Amygdala (tissue), 56 donors: ENCODE measurements at regions not wholly inside any gene's neighbourhood (a gene's known extent, or its start where the extent isn't known, plus 50 kb on each side); places are given as distances from the start of the nearest gene placed in this dataset.

Source experiments
- DNase-seq, 56 donors: peaks; one replicate each; lab custom pipeline; 2025; lab: John Stamatoyannopoulos, UW

- DNase-seq: no peak
Measured at GRCh38 chr2:13919981-13920382, 712.5 kb upstream of the LRATD1 start.

- DNase-seq: no peak
Measured at GRCh38 chr2:13921245-13921644, 711.3 kb upstream of the LRATD1 start.

- no peak for DNase-seq
Measured at GRCh38 chr2:13923823-13924222, 708.7 kb upstream of the LRATD1 start.

GRCh38 chr2:13942111-13942510 is 690.4 kb upstream of the LRATD1 start:
- no peak for DNase-seq

DNA sequence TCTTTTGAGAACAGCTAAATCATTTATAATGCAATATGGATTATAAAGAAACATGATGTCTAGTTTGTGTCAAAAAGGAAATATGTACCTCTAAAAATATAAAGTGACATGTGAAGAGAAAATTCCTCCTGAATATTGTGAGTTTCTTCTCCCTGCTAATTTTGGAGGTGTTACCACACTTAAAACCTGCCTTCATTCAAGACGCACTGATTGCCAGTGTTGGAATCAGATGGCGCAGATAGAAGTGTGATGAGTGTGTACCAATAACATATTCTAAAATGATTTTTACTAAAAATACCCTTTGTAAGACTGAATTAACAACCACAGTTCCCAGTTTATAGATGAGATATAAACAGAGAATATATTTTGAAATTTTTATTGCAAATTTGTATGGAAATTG is 681.8 kb upstream of the LRATD1 start:
- DNase-seq: no peak

GRCh38 chr2:13968811-13969210 is 663.7 kb upstream of the LRATD1 start:
- no peak for DNase-seq

- DNase-seq: no peak
Measured at GRCh38 chr2:13986119-13986720, 646.3 kb upstream of the LRATD1 start.

- DNase-seq: no peak
Measured at GRCh38 chr2:13996527-13996926, 636.0 kb upstream of the LRATD1 start.

DNA sequence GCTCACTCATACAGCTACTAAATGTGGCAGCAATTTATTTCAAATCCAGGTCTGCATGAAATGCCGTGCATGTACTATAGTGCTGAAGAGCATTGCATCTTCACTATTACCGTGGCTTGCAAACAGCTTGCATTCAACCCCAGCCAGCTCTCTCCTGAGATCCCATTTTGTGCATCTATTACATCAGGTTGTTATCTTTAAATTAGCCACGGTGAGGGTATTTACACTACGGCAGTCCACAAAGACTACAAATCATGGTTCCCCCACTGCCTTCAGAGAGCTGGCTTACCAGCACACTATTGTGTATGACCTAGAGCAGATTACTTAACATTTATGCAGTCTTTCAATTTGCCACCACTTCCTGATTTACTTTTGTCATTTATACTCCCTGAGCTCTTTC is 621.3 kb upstream of the LRATD1 start:
- DNase-seq: no peak

- DNase-seq: no peak
Measured at GRCh38 chr2:14015113-14015630, 617.3 kb upstream of the LRATD1 start.

- DNase-seq: no peak
Measured at GRCh38 chr2:14016289-14016955, 616.1 kb upstream of the LRATD1 start.

DNA sequence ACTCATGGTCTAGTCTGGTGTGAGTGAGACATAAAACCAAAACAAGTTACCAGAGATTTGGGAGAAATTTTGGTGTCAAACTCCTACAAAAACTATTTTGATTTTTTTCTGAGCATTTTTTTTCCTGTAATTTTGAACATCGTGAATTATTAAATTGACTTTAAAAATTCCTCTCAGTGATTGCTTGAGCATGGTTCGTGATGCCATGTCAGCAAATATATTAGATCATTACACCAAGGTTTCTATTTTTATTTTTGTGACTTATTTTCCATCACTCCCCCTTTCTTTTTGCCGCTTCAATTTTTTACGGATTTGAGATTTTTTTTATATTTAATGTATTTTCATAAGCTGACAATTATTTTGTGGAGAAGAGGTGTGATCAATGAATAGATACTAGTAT is 613.9 kb upstream of the LRATD1 start:
- DNase-seq: no peak

DNA sequence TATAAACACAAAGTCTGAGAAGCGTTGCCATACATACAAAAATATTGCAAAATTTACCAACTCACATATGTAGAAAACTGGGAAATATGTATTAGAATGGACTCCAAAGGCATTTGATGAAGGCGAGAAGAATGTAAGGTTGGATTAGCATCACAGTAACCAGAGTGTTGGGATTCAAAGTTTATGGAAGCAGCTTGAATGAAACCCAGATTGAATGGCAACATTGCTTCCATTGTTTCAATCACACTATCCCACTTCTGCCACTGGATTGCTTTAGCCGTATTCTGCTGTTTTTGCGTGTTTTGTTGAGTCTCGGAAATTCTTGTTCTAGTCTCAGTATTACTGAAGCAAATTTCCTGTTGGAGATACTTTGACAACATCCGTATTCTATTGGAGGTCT is 609.0 kb upstream of the LRATD1 start:
- no peak for DNase-seq

DNA sequence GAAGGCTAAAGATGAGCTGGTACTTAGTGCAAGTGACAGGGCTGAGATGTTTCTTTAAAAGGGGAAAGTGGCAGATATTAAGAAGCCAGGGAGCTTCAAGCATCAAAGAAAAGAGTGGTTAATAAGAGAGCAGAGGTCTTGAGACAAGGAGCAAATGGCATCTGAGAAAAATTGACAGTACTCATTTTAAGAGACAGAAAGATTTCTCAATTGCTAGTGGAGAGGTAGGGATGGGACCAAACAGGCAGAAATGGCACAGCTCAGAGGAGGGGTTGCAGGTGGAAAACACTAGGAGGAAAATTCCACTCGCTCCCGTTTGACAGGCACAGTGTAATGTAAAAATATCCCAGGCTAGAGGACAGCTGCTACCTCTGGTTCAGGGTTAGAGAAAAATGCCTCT is 593.4 kb upstream of the LRATD1 start:
- DNase-seq: no peak

DNA sequence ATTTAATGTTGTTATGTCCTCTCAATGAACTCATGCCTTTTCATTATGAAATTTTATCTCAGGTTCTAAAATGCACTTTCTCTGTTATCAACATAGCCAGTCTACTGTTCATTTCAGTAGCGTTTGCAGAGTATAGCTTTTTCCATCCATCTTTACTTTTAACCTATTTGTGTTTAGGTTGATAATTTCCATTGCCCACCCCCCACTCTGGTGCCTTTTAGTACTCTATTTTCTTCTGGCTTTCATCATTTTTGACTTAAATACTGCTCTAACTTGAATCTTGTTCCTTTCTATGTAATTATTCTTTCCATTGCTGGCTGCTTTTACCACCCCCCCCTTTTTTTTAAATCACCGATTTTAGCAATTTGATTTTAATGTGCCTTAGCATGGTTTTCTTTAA is 585.0 kb upstream of the LRATD1 start:
- DNase-seq: no peak

DNA sequence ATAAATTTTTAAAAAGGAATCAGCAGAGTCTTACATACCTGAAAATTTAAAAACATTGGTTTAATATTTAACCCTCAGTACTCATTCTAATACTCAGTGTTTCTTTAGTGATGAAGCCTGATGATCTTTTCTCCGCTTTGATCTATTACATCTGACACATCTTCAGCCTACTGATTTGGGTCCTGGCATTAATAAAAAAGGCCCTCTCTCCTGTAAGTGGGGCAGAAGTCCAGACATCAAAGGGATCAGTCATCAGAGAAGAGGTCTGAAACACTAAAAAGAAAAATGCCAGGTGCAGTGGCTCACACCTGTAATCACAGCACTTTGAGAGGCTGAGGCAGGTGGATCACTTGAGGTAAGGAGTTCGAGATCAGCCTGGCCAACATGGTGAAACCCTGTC is 581.1 kb upstream of the LRATD1 start:
- no peak for DNase-seq

DNA sequence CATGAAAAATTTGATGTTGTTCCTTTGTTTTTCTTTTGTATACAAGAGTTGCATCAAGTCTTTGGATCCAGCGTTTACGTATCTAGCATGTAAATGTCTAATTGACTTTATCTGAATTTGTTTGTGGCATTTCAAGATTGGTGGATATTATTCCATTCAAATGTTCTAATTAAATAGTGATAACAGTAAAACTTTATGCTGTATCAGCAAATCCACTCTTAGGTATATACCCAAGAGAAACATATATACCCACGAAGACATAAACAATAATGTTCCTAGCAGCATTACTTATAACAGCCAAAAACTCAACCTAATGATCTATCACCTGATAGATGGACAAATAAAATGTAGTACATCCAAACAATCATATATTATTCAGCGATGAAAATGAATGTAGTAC is 579.4 kb upstream of the LRATD1 start:
- DNase-seq: no peak

- no peak for DNase-seq
Measured at GRCh38 chr2:14064346-14064745, 568.2 kb upstream of the LRATD1 start.

GRCh38 chr2:14072338-14072737 is 560.2 kb upstream of the LRATD1 start:
- no peak for DNase-seq

- no peak for DNase-seq
Measured at GRCh38 chr2:14074691-14075090, 557.8 kb upstream of the LRATD1 start.

- no peak for DNase-seq
Measured at GRCh38 chr2:14079576-14079975, 552.9 kb upstream of the LRATD1 start.

- DNase-seq: no peak
Measured at GRCh38 chr2:14081521-14081920, 551.0 kb upstream of the LRATD1 start.

GRCh38 chr2:14082640-14083039 is 549.9 kb upstream of the LRATD1 start:
- no peak for DNase-seq
